H1 (cell line): ENCODE measurements at regions not wholly inside any gene's neighbourhood (a gene's known extent, or its start where the extent isn't known, plus 50 kb on each side); places are given as distances from the start of the nearest gene placed in this dataset.

Source experiments
- CTCF ChIA-PET: fragments of 300-600 bp; sonication (Branson Sonifier 250); formaldehyde crosslinking; loops from one replicate; lab custom pipeline; 2021; ENCODE audit not compliant: partially characterized antibody; lab: Charles Lee
- POLR2A ChIA-PET: fragments of 300-600 bp; sonication (Branson Sonifier 250); formaldehyde crosslinking; loops from one replicate; lab custom pipeline; 2021; ENCODE audit warnings: inconsistent platforms; ENCODE audit not compliant: partially characterized antibody; lab: Charles Lee
- DNase-seq, 2 experiments: peaks; one replicate each; pipeline versions ENCODE4 v3.0.0 to v3.0.0-alpha.2; 2010 to 2022; ENCODE audit warnings: low spot score in 2 of 2, low read depth in 1 of 2, mixed read lengths in 1 of 2
- FAIRE-seq: peaks from 2 replicates; lab custom pipeline; 2011; peaks lifted over from hg19 to GRCh38; lab: Jason Lieb, UNC
- H2AFZ ChIP-seq: 2 replicates; pipeline ENCODE4 v1.8.1; 2012; ENCODE audit warnings: low read length, inconsistent platforms
- H2AK5ac ChIP-seq: 2 replicates; pipeline ENCODE4 v1.6.1; 2013; ENCODE audit warnings: low read depth, low read length
- H2BK120ac ChIP-seq: replicated peaks from 2 replicates; pipeline ENCODE3; 2013; ENCODE audit warnings: low read depth, low read length, inconsistent platforms
- H2BK12ac ChIP-seq: 2 replicates; pipeline ENCODE4 v1.6.1; 2013; ENCODE audit warnings: low read depth, low read length
- H2BK15ac ChIP-seq: 2 replicates; pipeline ENCODE4 v1.6.1; 2013; ENCODE audit warnings: low read length
- H2BK20ac ChIP-seq: 2 replicates; pipeline ENCODE4 v1.6.1; 2013; ENCODE audit warnings: low read length
- H2BK5ac ChIP-seq: 2 replicates; pipeline ENCODE4 v1.6.1; 2013; ENCODE audit warnings: low read depth, low read length
- H3K14ac ChIP-seq: 2 replicates; pipeline ENCODE4 v1.6.1; 2013; ENCODE audit warnings: inconsistent platforms; ENCODE audit not compliant: insufficient read length
- H3K18ac ChIP-seq: 2 replicates; pipeline ENCODE4 v1.6.1; 2013; ENCODE audit warnings: low read length; ENCODE audit errors: extremely low read depth
- H3K23ac ChIP-seq: 2 replicates; pipeline ENCODE4 v1.6.1; 2013; ENCODE audit warnings: inconsistent platforms; ENCODE audit not compliant: insufficient read length
- H3K23me2 ChIP-seq: 2 replicates; pipeline ENCODE4 v1.6.1; 2013; ENCODE audit warnings: low read depth, low read length
- H3K27ac ChIP-seq: 2 replicates; pipeline ENCODE4 v1.6.1; 2011; ENCODE audit warnings: low read depth, low read length, inconsistent platforms
- H3K27me3 ChIP-seq, 4 experiments: replicated peaks in 1 of 4; 1 replicate in 1 of 4; 2 replicates in 3 of 4; pipeline versions ENCODE4 v1.6.1 to v1.8.1; 2011 to 2013; ENCODE audit warnings: low read length in 3 of 4, mild to moderate bottlenecking in 3 of 4, inconsistent platforms in 2 of 4, mixed read lengths in 2 of 4, moderate library complexity in 1 of 4; ENCODE audit not compliant: control insufficient read depth in 3 of 4, insufficient read depth in 3 of 4; ENCODE audit errors: extremely low read depth in 1 of 4
- H3K36me3 ChIP-seq, 4 experiments: 2 replicates each; pipeline versions ENCODE4 v1.6.1 to v1.8.1; 2011 to 2013; ENCODE audit warnings: mild to moderate bottlenecking in 4 of 4, low read length in 3 of 4, moderate library complexity in 2 of 4, control low read depth in 1 of 4, inconsistent platforms in 1 of 4; ENCODE audit not compliant: insufficient read depth in 4 of 4, control insufficient read depth in 2 of 4
- H3K4ac ChIP-seq: replicated peaks from 2 replicates; pipeline ENCODE3; 2013; ENCODE audit warnings: low read length, low read depth, mixed read lengths, inconsistent platforms; ENCODE audit not compliant: insufficient read length
- H3K4me1 ChIP-seq, 4 experiments: replicated peaks in 1 of 4; 1 replicate in 1 of 4; 2 replicates in 3 of 4; pipeline versions ENCODE4 v1.6.1 to v1.8.1; 2011 to 2013; ENCODE audit warnings: low read length in 3 of 4, inconsistent platforms in 2 of 4, mixed read lengths in 1 of 4; ENCODE audit not compliant: insufficient read depth in 4 of 4, control insufficient read depth in 3 of 4
- H3K4me2 ChIP-seq, 2 experiments: 2 replicates each; pipeline versions ENCODE4 v1.6.1 to v1.8.1; 2011 to 2013; ENCODE audit warnings: low read depth in 2 of 2, low read length in 2 of 2, control low read depth in 1 of 2, inconsistent platforms in 1 of 2, mild to moderate bottlenecking in 1 of 2; ENCODE audit not compliant: insufficient read depth in 1 of 2
- H3K4me3 ChIP-seq, 4 experiments: fragments of 200-600, 300-600 bp in 1 of 4; sonication (generic), shearing (Covaris generic), sonication (Bioruptor Twin) in 1 of 4; 2 replicates each; pipeline versions ENCODE4 v1.5.1 to v1.8.1; 2011 to 2016; ENCODE audit warnings: low read length in 4 of 4, low read depth in 3 of 4, control low read depth in 2 of 4, inconsistent platforms in 2 of 4, mild to moderate bottlenecking in 2 of 4, mixed read lengths in 1 of 4, moderate library complexity in 1 of 4; ENCODE audit not compliant: insufficient read depth in 2 of 4; ENCODE audit errors: extremely low read depth in 1 of 4
- H3K56ac ChIP-seq: replicated peaks from 2 replicates; pipeline ENCODE3; 2013; ENCODE audit warnings: low read depth, mild to moderate bottlenecking, mixed read lengths, low read length, inconsistent platforms; ENCODE audit not compliant: insufficient read length
- H3K79me1 ChIP-seq: 2 replicates; pipeline ENCODE4 v1.6.1; 2013; ENCODE audit warnings: low read depth, low read length, control low read depth
- H3K79me2 ChIP-seq, 2 experiments: 2 replicates each; pipeline versions ENCODE4 v1.6.1 to v1.8.1; 2012 to 2013; ENCODE audit warnings: low read length in 2 of 2, mild to moderate bottlenecking in 2 of 2, inconsistent platforms in 1 of 2; ENCODE audit not compliant: insufficient read depth in 2 of 2, control insufficient read depth in 1 of 2
- H3K9ac ChIP-seq, 4 experiments: replicated peaks in 1 of 4; 1 replicate in 1 of 4; 2 replicates in 3 of 4; pipeline versions ENCODE4 v1.6.1 to v1.8.1; 2011 to 2013; ENCODE audit warnings: low read depth in 3 of 4, low read length in 3 of 4, control low read depth in 2 of 4, mild to moderate bottlenecking in 2 of 4, moderate library complexity in 2 of 4, inconsistent platforms in 1 of 4; ENCODE audit errors: extremely low read depth in 1 of 4
- H3K9me3 ChIP-seq, 2 experiments: 2 replicates each; pipeline versions ENCODE4 v1.6.1 to v1.8.1; 2012 to 2013; ENCODE audit warnings: mild to moderate bottlenecking in 2 of 2, moderate library complexity in 2 of 2, control low read depth in 1 of 2, inconsistent platforms in 1 of 2, low read depth in 1 of 2, low read length in 1 of 2, mixed read lengths in 1 of 2; ENCODE audit not compliant: insufficient read depth in 2 of 2
- H4K20me1 ChIP-seq, 2 experiments: replicated peaks in 1 of 2; 2 replicates each; pipeline versions ENCODE3 to v1.8.1; 2011 to 2013; ENCODE audit warnings: inconsistent platforms in 2 of 2, low read length in 2 of 2, mild to moderate bottlenecking in 1 of 2; ENCODE audit not compliant: insufficient read depth in 2 of 2, control insufficient read depth in 1 of 2
- H4K5ac ChIP-seq: 2 replicates; pipeline ENCODE4 v1.6.1; 2013; ENCODE audit warnings: low read length, low read depth, mixed read lengths, inconsistent platforms; ENCODE audit not compliant: insufficient read length
- H4K8ac ChIP-seq: 2 replicates; pipeline ENCODE4 v1.8.0; 2013; ENCODE audit warnings: mild to moderate bottlenecking, moderate library complexity, low read length, inconsistent platforms; ENCODE audit not compliant: insufficient read depth; ENCODE audit errors: extremely low read depth
- H4K91ac ChIP-seq: replicated peaks from 2 replicates; pipeline ENCODE3; 2013; ENCODE audit warnings: low read length, mixed read lengths, inconsistent platforms; ENCODE audit not compliant: insufficient read length
- CREB1 ChIP-seq: IDR thresholded peaks from 2 replicates; pipeline ENCODE4 v1.6.1; 2012; ENCODE audit warnings: inconsistent platforms
- EGR1 ChIP-seq: IDR thresholded peaks from 2 replicates; pipeline ENCODE4 v1.6.1; 2011; ENCODE audit warnings: low read depth, low read length, borderline replicate concordance
- FOSL1 ChIP-seq: IDR thresholded peaks from 2 replicates; pipeline ENCODE4 v1.6.1; 2011; ENCODE audit warnings: mild to moderate bottlenecking, low read depth, low read length, moderate library complexity; ENCODE audit not compliant: insufficient read depth
- GABPA ChIP-seq: IDR thresholded peaks from 2 replicates; pipeline ENCODE4 v1.6.1; 2011; ENCODE audit warnings: mild to moderate bottlenecking, low read length, moderate library complexity, borderline replicate concordance; ENCODE audit not compliant: insufficient read depth
- GTF2F1 ChIP-seq: IDR thresholded peaks from 2 replicates; pipeline ENCODE4 v1.6.1; 2012; ENCODE audit warnings: low read depth, low read length, improper control_type of control experiment, borderline replicate concordance
- HDAC2 ChIP-seq, 2 experiments: fragments of 300-600 bp in 1 of 2; sonication (generic) in 1 of 2; IDR thresholded peaks; 2 replicates each; pipeline ENCODE4 v1.6.1; 2011 to 2012; ENCODE audit warnings: low read depth in 2 of 2, low read length in 2 of 2, mild to moderate bottlenecking in 2 of 2, moderate library complexity in 2 of 2, borderline replicate concordance in 1 of 2, inconsistent platforms in 1 of 2
- JUN ChIP-seq: IDR thresholded peaks from 2 replicates; pipeline ENCODE4 v1.6.1; 2011; ENCODE audit warnings: low read depth, mild to moderate bottlenecking, improper control_type of control experiment, low read length
- KDM4A ChIP-seq: IDR thresholded peaks from one replicate; pipeline ENCODE4 v1.7.1; 2012; ENCODE audit warnings: low read depth, mild to moderate bottlenecking, moderate library complexity, low read length, inconsistent platforms; ENCODE audit not compliant: severe bottlenecking
- KDM5A ChIP-seq: fragments of 200-600 bp; IDR thresholded peaks from 2 replicates; pipeline ENCODE4 v1.7.1; 2012; ENCODE audit warnings: mild to moderate bottlenecking, low read length, inconsistent platforms, mixed read lengths
- POLR2AphosphoS5 ChIP-seq: IDR thresholded peaks from 2 replicates; pipeline ENCODE4 v1.6.1; 2011; ENCODE audit warnings: low read depth, low read length
- SIN3A ChIP-seq, 2 experiments: IDR thresholded peaks in 1 of 2; conservative IDR thresholded peaks in 1 of 2; 2 replicates each; pipeline ENCODE4 v1.6.1; 2011 to 2012; ENCODE audit warnings: low read length in 2 of 2, improper control_type of control experiment in 1 of 2, low read depth in 1 of 2, mild to moderate bottlenecking in 1 of 2
- SRF ChIP-seq: IDR thresholded peaks from 2 replicates; pipeline ENCODE4 v1.6.1; 2011; ENCODE audit warnings: mild to moderate bottlenecking, low read depth, low read length, moderate library complexity
- TBP ChIP-seq: IDR thresholded peaks from 2 replicates; pipeline ENCODE4 v1.6.1; 2011; ENCODE audit warnings: low read depth, low read length, improper control_type of control experiment
- TCF12 ChIP-seq: IDR thresholded peaks from 2 replicates; pipeline ENCODE4 v1.6.1; 2011; ENCODE audit warnings: low read depth, mild to moderate bottlenecking, low read length
- TEAD4 ChIP-seq: IDR thresholded peaks from 2 replicates; pipeline ENCODE4 v1.6.1; 2012; ENCODE audit warnings: low read depth, low read length, inconsistent platforms, mixed read lengths
- WGBS, 2 experiments: shearing (Covaris generic) in 1 of 2; methylation state at CpG; one replicate each; pipeline versions ENCODE4 v1.1.6 to v1.1.7; 2013 to 2015; ENCODE audit warnings: low lambda C conversion rate in 2 of 2, mixed read lengths in 2 of 2, inconsistent platforms in 1 of 2, low coverage in 1 of 2, missing lambda C conversion rate in 1 of 2; ENCODE audit not compliant: insufficient replicate concordance in 2 of 2, insufficient coverage in 1 of 2, insufficient read length in 1 of 2; ENCODE audit errors: extremely low coverage in 1 of 2, missing lambda C conversion rate in 1 of 2; 5-methylcytosine and 5-hydroxymethylcytosine counted together

DNA sequence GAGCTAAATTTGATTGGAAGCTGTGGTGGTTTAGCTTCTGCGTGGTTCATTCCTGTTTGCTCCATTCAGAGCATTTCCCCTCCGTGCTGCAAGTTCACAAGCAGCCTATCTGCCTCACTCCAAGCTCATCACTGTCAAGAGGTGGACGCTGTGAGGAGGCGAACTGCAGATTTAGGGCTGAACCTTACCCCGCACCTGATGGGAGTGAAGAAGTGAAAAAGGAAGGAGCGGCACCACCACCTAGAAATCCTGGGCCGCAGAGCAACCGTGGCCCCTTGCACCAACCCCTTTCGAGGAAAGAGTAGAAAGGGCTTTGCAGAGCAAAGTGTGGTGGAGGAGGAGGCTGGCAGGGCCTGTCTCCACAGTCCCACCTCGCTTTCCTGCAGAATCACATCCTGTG, 117.4 kb downstream of the IER5 start:
- Histone ChIP-seq H4K8ac (no peak overlapping the region), H3K9me3 (no peaks in the 10 kb centered on the region), H3K23ac (no peak overlapping the region), H2BK120ac (no peak overlapping the region), H2BK15ac (no peak overlapping the region), H3K79me2 (no peaks in the 10 kb centered on the region), H3K9ac (no peak overlapping the region), H3K23me2 (no peaks in the 10 kb centered on the region), H3K18ac (no peak overlapping the region), H4K20me1 (no peaks in the 10 kb centered on the region), H2AK5ac (0 out of 2 replicates have a peak overlapping the region, but pooled peaks have one; percentile 17), H3K14ac (no peak overlapping the region), H3K56ac (no peak overlapping the region), H2AFZ (peak overlapping the region; percentile 79), H2BK12ac (no peak overlapping the region; the same call in 1 of the 2 replicates), H3K27me3 (no peaks in the 10 kb centered on the region), H3K4me1 (peaks cover 5 to 15% (median 12%) of the 10 kb centered on the region in 4 experiments), H4K5ac (no peak overlapping the region), H3K27ac (no peak overlapping the region), H3K4ac (no peak overlapping the region), H4K91ac (no peak overlapping the region), H3K36me3 (no peaks in the 10 kb centered on the region), H3K4me3 (no peak overlapping the region), H2BK5ac (peak overlapping the region; percentile 32; the same call in 1 of the 2 replicates), H3K4me2 (peak overlapping the region in 1 of 2 experiments; percentile 34; a peak in 1 of 4 replicates), H3K79me1 (no peaks in the 10 kb centered on the region), H2BK20ac (no peak overlapping the region)
- no peak for DNase-seq
- POLR2A ChIA-PET = no interaction called here
- CTCF ChIA-PET = interaction anchor here (1.6 to 4.3 kb wide), 4 partner anchors 11 to 183 kb away, joined by 3 to 32 read pairs (median 6); no protein-coding TSS in a partner anchor
- FAIRE-seq = no peak
- WGBS, 2 experiments = 78% methylated on average over 10 of the region's 10 CpGs; no CpG with 5 or more reads in 1 of the 2 experiments
- TF ChIP-seq CREB1 = no peak
- TF ChIP-seq KDM4A = no peak
- TF ChIP-seq FOSL1 = no peak
- TF ChIP-seq SRF = no peak
- no peak for TF ChIP-seq SIN3A (conservative IDR thresholded peaks at IDR 0.05 in 1 of 2, IDR thresholded peaks at IDR 0.05 in 1 of 2; ENCODE audit: low read depth in 1 of 2, low read length in 2 of 2)
- no peak for TF ChIP-seq KDM5A
- TF ChIP-seq GTF2F1 = no peak
- TF ChIP-seq EGR1 = no peak
- no peak for TF ChIP-seq GABPA
- no peak for TF ChIP-seq TCF12
- no peak for TF ChIP-seq JUN
- no peak for TF ChIP-seq TBP
- TF ChIP-seq TEAD4 = no peak
- TF ChIP-seq HDAC2 (IDR thresholded peaks at IDR 0.05; ENCODE audit: borderline replicate concordance in 1 of 2, low read depth in 2 of 2, low read length in 2 of 2) = no peak
- no peak for TF ChIP-seq POLR2AphosphoS5
